ENCODE measurements at regions not wholly inside any gene's neighbourhood (a gene's known extent, or its start where the extent isn't known, plus 50 kb on each side); places are given as distances from the start of the nearest gene placed in this dataset.

DNA sequence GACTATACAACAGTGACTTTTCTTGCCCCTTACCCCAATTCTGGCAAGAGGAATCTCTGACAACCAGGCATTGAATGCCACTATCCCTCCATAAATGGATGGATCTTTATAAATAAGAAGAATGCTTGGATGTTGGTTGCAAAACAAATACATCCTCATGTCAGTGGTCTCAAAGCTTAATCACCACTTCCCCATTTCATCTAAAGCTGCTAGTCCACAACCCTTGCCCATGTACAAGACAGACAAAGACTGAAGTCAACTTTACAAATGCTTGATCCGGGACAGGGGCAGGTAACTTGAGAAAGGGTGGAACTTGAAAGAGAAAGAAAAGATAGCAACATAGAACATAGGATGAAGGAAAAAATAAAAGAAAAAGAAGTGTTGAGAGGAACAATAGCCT, 540.5 kb upstream of the NOX3 start:
- Histone ChIP-seq H3K36me3 (no peaks in the 10 kb centered on the region), H3K27ac (no peak overlapping the region), H3K4me3 (no peak overlapping the region), H3K9me3 (ENCODE audit: low read depth) (no peaks in the 10 kb centered on the region), H3K4me1 (ENCODE audit: low read depth) (no peaks in the 10 kb centered on the region), H3K27me3 (no peaks in the 10 kb centered on the region)
- no peak for DNase-seq (ENCODE audit: low read depth in 1 of 2, low spot score in 1 of 2)
- TF ChIP-seq, protein P1, sequence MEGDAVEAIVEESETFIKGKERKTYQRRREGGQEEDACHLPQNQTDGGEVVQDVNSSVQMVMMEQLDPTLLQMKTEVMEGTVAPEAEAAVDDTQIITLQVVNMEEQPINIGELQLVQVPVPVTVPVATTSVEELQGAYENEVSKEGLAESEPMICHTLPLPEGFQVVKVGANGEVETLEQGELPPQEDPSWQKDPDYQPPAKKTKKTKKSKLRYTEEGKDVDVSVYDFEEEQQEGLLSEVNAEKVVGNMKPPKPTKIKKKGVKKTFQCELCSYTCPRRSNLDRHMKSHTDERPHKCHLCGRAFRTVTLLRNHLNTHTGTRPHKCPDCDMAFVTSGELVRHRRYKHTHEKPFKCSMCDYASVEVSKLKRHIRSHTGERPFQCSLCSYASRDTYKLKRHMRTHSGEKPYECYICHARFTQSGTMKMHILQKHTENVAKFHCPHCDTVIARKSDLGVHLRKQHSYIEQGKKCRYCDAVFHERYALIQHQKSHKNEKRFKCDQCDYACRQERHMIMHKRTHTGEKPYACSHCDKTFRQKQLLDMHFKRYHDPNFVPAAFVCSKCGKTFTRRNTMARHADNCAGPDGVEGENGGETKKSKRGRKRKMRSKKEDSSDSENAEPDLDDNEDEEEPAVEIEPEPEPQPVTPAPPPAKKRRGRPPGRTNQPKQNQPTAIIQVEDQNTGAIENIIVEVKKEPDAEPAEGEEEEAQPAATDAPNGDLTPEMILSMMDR (IDR thresholded peaks at IDR 0.05; ENCODE audit: low read depth, low read length), result no peak

DNA sequence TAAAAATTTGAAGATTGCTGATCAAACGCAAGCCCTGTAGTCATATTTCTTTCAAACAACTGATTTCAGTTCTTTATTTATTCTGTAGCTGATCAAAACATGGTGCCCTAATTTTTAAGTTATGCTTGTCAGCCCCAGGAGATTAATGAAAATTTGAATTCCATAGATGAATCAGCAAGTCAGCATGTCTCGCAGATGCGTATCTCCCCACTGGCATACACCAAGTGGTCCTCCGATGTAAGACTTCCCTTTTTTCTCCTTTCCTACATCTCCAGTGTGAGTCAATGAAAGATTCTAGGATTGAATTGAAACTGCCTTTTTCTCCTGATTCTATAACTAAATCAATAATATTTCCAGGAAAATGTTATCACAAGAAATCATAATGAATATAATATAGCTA, 539.6 kb upstream of the NOX3 start:
- H3K4me1 ChIP-seq (ENCODE audit: low read depth), result no peaks in the 10 kb centered on the region
- no peaks in the 10 kb centered on the region for H3K9me3 ChIP-seq (ENCODE audit: low read depth)
- H3K27ac ChIP-seq, result no peak overlapping the region
- H3K4me3 ChIP-seq, result no peak overlapping the region
- TF ChIP-seq, protein P1 (IDR thresholded peaks at IDR 0.05; ENCODE audit: low read depth, low read length), result no peak
- H3K27me3 ChIP-seq, result no peaks in the 10 kb centered on the region
- no peak for DNase-seq (ENCODE audit: low read depth in 1 of 2, low spot score in 1 of 2)
- H3K36me3 ChIP-seq, result no peaks in the 10 kb centered on the region

DNA sequence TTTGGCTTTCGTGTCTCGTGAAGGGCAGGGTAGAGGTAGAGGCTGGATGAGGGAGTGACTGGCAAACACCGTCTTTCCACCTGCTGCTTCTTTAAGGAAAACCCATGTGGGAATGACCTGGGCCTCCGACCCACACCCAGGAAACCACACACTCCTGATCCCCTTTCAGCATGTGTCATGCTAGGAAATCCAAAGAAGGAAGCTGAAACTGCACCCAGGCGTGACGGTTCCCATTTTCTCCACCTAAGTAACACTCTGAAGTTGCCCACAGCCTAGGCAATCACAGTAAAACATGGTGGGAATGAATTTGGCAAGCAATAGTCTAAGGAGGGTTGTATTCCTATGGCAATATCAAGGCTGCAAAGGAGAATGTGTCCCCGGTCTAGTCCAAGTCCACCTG, 538.4 kb upstream of the NOX3 start:
- TF ChIP-seq, protein P1 (IDR thresholded peaks at IDR 0.05; ENCODE audit: low read depth, low read length), result no peak
- Histone ChIP-seq H3K36me3 (no peaks in the 10 kb centered on the region), H3K4me3 (no peak overlapping the region), H3K27ac (no peak overlapping the region), H3K9me3 (ENCODE audit: low read depth) (no peaks in the 10 kb centered on the region), H3K4me1 (ENCODE audit: low read depth) (no peaks in the 10 kb centered on the region), H3K27me3 (no peaks in the 10 kb centered on the region)
- DNase-seq (ENCODE audit: low read depth in 1 of 2, low spot score in 1 of 2), result no peak

DNA sequence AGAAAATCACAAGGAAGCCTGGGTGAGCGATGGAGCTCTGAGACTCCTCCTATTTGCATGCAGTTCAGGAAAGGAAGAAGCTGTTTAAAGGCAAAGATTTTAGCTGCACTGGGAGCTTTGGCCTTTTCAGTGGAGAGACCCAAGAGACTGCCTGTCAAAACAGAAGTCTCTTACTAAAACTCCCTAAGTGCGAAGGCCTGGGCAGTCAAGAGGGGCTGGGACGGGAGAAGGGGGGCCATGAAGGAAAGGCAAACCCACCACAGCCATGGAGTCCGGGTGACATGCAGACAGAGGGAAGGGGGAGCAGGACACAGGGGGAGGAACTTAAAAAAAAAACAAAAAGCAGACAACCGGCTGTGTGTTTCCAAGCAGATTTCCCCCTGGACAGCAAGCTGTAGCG, 537.6 kb upstream of the NOX3 start:
- no peak for DNase-seq (ENCODE audit: low read depth in 1 of 2, low spot score in 1 of 2)
- TF ChIP-seq, protein P1 (IDR thresholded peaks at IDR 0.05; ENCODE audit: low read depth, low read length), result no peak
- Histone ChIP-seq H3K36me3 (no peaks in the 10 kb centered on the region), H3K27ac (no peak overlapping the region), H3K27me3 (no peaks in the 10 kb centered on the region), H3K9me3 (ENCODE audit: low read depth) (no peaks in the 10 kb centered on the region), H3K4me3 (no peak overlapping the region), H3K4me1 (ENCODE audit: low read depth) (no peaks in the 10 kb centered on the region)

DNA sequence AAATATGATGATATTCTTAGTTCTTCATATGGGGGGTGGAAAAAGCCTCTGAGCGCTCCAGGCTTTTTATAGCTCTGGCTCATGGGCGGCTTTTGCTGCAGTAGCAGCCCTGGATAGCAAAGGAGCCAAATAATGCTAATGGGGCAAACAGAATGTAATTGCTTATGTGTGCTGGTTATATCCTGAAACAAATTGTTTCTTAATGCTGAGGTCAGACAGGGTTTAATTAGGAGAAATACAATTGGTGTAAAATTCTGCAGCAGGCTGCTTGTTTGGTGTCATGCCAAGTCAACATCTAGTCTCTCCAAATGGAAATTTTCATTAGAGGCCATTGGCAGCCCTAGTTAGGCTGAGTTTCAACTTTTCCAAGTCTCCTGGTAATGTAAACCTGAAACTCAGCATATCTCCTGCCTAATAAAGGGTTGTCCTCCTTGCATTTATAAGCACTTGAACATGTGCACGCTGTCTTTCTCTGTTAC, 530.1 kb upstream of the NOX3 start:
- H3K4me1 ChIP-seq (ENCODE audit: low read depth), result no peaks in the 10 kb centered on the region
- TF ChIP-seq, protein P1 (IDR thresholded peaks at IDR 0.05; ENCODE audit: low read depth, low read length), result no peak
- H3K27me3 ChIP-seq, result no peaks in the 10 kb centered on the region
- no peaks in the 10 kb centered on the region for H3K36me3 ChIP-seq
- H3K27ac ChIP-seq, result no peak overlapping the region
- no peaks in the 10 kb centered on the region for H3K9me3 ChIP-seq (ENCODE audit: low read depth)
- no peak overlapping the region for H3K4me3 ChIP-seq
- no peak for DNase-seq (ENCODE audit: low read depth in 1 of 2, low spot score in 1 of 2)

DNA sequence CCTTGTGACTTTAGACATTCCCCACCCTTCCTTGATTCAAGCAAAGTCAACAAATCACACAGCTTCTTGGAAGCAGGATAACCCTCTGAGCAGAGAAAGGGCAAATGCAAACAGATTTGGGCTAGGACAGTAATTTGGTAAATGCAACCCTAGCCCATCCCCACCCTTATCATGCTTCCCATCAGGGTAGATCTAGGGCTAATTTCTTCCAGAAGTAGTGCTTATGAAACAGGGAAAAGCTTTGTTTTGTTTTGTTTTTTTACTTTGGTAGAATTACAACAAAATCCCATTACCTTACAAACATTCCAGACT, 525.1 kb upstream of the NOX3 start:
- no peak for DNase-seq (ENCODE audit: low read depth in 1 of 2, low spot score in 1 of 2)
- H3K27ac ChIP-seq, result no peak overlapping the region
- H3K4me1 ChIP-seq (ENCODE audit: low read depth), result no peaks in the 10 kb centered on the region
- TF ChIP-seq, protein P1 (IDR thresholded peaks at IDR 0.05; ENCODE audit: low read depth, low read length), result no peak
- no peaks in the 10 kb centered on the region for H3K27me3 ChIP-seq
- H3K36me3 ChIP-seq, result no peaks in the 10 kb centered on the region
- H3K9me3 ChIP-seq (ENCODE audit: low read depth), result no peaks in the 10 kb centered on the region
- no peak overlapping the region for H3K4me3 ChIP-seq
